Transverse colon (tissue), 4 donors: ENCODE measurements at regions not wholly inside any gene's neighbourhood (a gene's known extent, or its start where the extent isn't known, plus 50 kb on each side); places are given as distances from the start of the nearest gene placed in this dataset.

Experiments
- POLR2A ChIP-seq: fragments of 450-650 bp; IDR thresholded peaks from one replicate; pipeline ENCODE4 v1.6.1; 2016; ENCODE audit warnings: antibody characterized with exemption, mild to moderate bottlenecking, moderate library complexity
- POLR2AphosphoS5 ChIP-seq, 3 donors: sonication (generic); formaldehyde crosslinking; IDR thresholded peaks; one replicate each; pipeline ENCODE4 v1.6.1; 2016; ENCODE audit warnings: antibody characterized with exemption in 3 of 3
- TF ChIP-seq, protein P1 (sequence below), 5 experiments: fragments of 200-600 bp in 3 of 5; fragments of 450-650 bp in 2 of 5; sonication (generic) in 3 of 5; IDR thresholded peaks; 1 replicate in 2 of 5; 2 replicates in 3 of 5; pipeline ENCODE4 v1.5.1; 2016 to 2017; ENCODE audit warnings: antibody characterized with exemption in 5 of 5, inconsistent platforms in 3 of 5, mild to moderate bottlenecking in 2 of 5, moderate library complexity in 1 of 5

DNA sequence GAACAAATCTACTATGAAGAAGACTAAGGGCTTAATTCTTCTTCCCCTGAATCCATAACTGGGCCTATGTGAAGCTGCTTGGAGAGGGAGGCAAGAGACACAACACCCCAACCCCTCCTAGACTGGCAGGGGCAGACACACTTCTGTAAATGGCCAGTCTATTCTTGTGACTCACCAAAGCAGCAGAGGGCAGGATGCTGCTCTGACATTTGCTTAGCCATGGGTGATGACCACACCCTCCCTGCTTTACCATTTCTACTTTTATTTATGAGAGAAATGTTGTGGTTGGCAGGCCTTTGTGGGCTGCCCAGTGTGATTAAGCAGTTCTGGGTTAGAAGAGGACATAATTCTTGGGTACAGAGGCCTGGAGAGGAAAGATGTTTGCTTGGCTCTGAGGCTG, 189.8 kb upstream of the DPYD start:
- TF ChIP-seq, protein P1, sequence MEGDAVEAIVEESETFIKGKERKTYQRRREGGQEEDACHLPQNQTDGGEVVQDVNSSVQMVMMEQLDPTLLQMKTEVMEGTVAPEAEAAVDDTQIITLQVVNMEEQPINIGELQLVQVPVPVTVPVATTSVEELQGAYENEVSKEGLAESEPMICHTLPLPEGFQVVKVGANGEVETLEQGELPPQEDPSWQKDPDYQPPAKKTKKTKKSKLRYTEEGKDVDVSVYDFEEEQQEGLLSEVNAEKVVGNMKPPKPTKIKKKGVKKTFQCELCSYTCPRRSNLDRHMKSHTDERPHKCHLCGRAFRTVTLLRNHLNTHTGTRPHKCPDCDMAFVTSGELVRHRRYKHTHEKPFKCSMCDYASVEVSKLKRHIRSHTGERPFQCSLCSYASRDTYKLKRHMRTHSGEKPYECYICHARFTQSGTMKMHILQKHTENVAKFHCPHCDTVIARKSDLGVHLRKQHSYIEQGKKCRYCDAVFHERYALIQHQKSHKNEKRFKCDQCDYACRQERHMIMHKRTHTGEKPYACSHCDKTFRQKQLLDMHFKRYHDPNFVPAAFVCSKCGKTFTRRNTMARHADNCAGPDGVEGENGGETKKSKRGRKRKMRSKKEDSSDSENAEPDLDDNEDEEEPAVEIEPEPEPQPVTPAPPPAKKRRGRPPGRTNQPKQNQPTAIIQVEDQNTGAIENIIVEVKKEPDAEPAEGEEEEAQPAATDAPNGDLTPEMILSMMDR (IDR thresholded peaks at IDR 0.05), result no peak
- TF ChIP-seq POLR2A (no peak), POLR2AphosphoS5 (IDR thresholded peaks at IDR 0.05) (no peak)
